Mucosa of descending colon (tissue), 3 donors: ENCODE measurements at regions not wholly inside any gene's neighbourhood (a gene's known extent, or its start where the extent isn't known, plus 50 kb on each side); places are given as distances from the start of the nearest gene placed in this dataset.

Source experiments
- ATAC-seq: fragments of 200-7000 bp; cut with Tn5 transposase; one replicate; pipeline ENCODE4 v1.9.1; 2020; ENCODE audit warnings: mild to moderate bottlenecking, moderate library complexity
- DNase-seq, 3 donors: peaks; one replicate each; pipeline ENCODE4 v3.0.0-alpha.2; 2020
- H3K36me3 ChIP-seq: fragments of 200-600 bp; one replicate; pipeline ENCODE4 v1.8.0; 2021; ENCODE audit warnings: low read depth, mild to moderate bottlenecking
- H3K4me1 ChIP-seq: fragments of 200-600 bp; one replicate; pipeline ENCODE4 v1.8.0; 2021; ENCODE audit warnings: low read depth, mild to moderate bottlenecking
- H3K4me3 ChIP-seq: fragments of 200-600 bp; one replicate; pipeline ENCODE4 v1.8.0; 2021; ENCODE audit warnings: mild to moderate bottlenecking
- H3K9me3 ChIP-seq: fragments of 200-600 bp; one replicate; pipeline ENCODE4 v1.8.0; 2021; ENCODE audit warnings: mild to moderate bottlenecking
- CTCF ChIP-seq: fragments of 200-600 bp; IDR thresholded peaks from one replicate; pipeline ENCODE4 v1.8.0; 2022; ENCODE audit warnings: antibody characterized with exemption, mild to moderate bottlenecking
- intact Hi-C, 2 donors: fragments of 100-400 bp; cut with DNase I in 1 of 2; cut with micrococcal nuclease in 1 of 2; formaldehyde crosslinking; loops; one replicate each; pipeline versions ENCODE4 v1.11.0 to v1.11.1; 2022; cut with DNase I, micrococcal nuclease
- donor health status: DM: no; HTN: no; CAD: no; lungs with moderate emphysema.
- donor health status: DM: no; HTN: no; CAD: no.
- donor health status: DM: no; HTN: yes; CAD: no.

DNA sequence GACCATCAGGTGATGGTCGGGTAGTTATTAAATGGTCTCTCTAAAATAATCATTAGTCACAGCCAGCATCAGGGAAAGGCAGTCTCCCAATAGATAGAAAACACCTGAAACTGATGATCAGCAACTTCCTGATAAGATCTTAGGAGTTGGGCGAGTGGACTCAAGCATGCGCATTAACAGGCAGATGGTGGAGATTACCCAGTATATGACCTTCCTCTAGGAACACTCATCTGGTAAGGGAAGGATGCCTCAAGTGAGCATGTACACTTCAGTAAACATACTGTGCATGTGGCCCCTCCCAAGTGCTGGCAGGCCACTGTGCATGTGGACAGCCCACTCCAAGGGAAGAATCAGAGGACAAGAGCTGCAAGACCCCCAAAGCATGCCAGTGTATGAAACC lies 105.9 kb downstream of the ABCC12 start:
- DNase-seq = no peak
- no peak for TF ChIP-seq CTCF
- Histone ChIP-seq H3K4me3 (no peak overlapping the region), H3K4me1 (peaks cover 3% of the 10 kb centered on the region), H3K9me3 (no peaks in the 10 kb centered on the region), H3K36me3 (no peaks in the 10 kb centered on the region)
- ATAC-seq = no peak
- intact Hi-C loops = no loop called here

DNA sequence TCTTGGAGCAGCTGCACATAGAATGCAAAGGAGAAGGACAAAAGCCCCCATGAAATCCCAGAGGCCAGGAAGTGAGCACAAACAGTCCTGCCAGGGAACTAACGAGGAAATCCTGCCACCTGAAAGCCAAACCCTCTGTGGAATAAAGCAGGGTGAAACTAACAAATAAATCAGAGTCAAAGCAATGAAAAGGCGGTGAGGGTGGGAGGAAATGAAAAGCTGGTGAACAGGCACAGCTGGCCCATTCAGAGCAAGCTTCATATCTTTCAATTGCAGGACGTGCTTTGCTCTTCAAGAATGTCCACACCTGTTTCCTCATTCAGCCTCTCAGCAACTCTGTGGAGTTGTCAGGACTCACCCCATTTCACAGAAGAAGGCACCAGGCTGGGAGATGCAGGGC lies 108.1 kb downstream of the ABCC12 start:
- intact Hi-C loops = no loop called here

GRCh38 chr16:48047241-48047640 lies 108.6 kb downstream of the ABCC12 start:
- intact Hi-C loops = no loop called here
- no peaks in the 10 kb centered on the region for H3K4me1 ChIP-seq
- H3K4me3 ChIP-seq = no peak overlapping the region
- H3K9me3 ChIP-seq = no peaks in the 10 kb centered on the region
- no peak for DNase-seq
- TF ChIP-seq CTCF = no peak
- no peak for ATAC-seq
- no peaks in the 10 kb centered on the region for H3K36me3 ChIP-seq

More for the DNA sequence above, 108.1 kb downstream of the ABCC12 start:
- no peaks in the 10 kb centered on the region for H3K9me3 ChIP-seq
- no peaks in the 10 kb centered on the region for H3K4me1 ChIP-seq
- TF ChIP-seq CTCF = no peak
- no peak for ATAC-seq
- H3K4me3 ChIP-seq = no peak overlapping the region
- H3K36me3 ChIP-seq = no peaks in the 10 kb centered on the region
- DNase-seq = no peak

DNA sequence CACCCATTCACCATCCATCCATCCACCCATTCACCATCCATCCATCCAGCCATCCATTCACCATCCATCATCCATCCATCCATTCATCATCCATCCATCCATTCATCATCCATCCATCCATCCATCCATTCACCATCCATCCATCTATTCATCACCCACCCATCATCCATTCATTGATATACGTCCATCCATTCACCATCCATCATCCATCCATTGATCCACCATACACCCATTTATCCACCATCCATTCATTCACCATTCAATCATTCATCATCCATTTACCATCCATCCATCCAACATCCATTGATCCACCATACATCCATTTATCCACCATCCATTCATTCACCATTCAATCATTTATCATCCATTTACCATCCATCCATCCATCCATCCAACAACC lies 111.7 kb downstream of the ABCC12 start:
- Histone ChIP-seq H3K36me3 (no peaks in the 10 kb centered on the region), H3K4me1 (no peaks in the 10 kb centered on the region), H3K4me3 (no peak overlapping the region), H3K9me3 (no peaks in the 10 kb centered on the region)
- TF ChIP-seq CTCF = no peak
- ATAC-seq (no peak), DNase-seq (no peak)
- intact Hi-C loops = no loop called here

- intact Hi-C loops = no loop called here
- Histone ChIP-seq H3K4me3 (no peak overlapping the region), H3K4me1 (no peaks in the 10 kb centered on the region), H3K36me3 (no peaks in the 10 kb centered on the region), H3K9me3 (no peaks in the 10 kb centered on the region)
- ATAC-seq = no peak
- DNase-seq = no peak
- TF ChIP-seq CTCF = no peak
These were observed 113.8 kb downstream of the ABCC12 start for GRCh38 chr16:48041981-48042421.

- Histone ChIP-seq H3K4me1 (no peaks in the 10 kb centered on the region), H3K36me3 (no peaks in the 10 kb centered on the region), H3K4me3 (no peak overlapping the region), H3K9me3 (no peaks in the 10 kb centered on the region)
- no peak for DNase-seq
- no peak for ATAC-seq
- intact Hi-C loops = no loop called here
- no peak for TF ChIP-seq CTCF
These were observed 120.7 kb downstream of the ABCC12 start for GRCh38 chr16:48035142-48035541.
